EH (cell line): ENCODE measurements at regions not wholly inside any gene's neighbourhood (a gene's known extent, or its start where the extent isn't known, plus 50 kb on each side); places are given as distances from the start of the nearest gene placed in this dataset.
A peak's percentile ranks its signal among the peaks of the same experiment; 100 is the strongest.

Experiments
- DNase-seq: peaks from one replicate; pipeline ENCODE4 v3.0.0-alpha.2; 2015; ENCODE audit warnings: low read depth

GRCh38 chr3:21138085-21138484 lies 612.9 kb downstream of the ZNF385D start:
- DNase-seq = no peak

DNA sequence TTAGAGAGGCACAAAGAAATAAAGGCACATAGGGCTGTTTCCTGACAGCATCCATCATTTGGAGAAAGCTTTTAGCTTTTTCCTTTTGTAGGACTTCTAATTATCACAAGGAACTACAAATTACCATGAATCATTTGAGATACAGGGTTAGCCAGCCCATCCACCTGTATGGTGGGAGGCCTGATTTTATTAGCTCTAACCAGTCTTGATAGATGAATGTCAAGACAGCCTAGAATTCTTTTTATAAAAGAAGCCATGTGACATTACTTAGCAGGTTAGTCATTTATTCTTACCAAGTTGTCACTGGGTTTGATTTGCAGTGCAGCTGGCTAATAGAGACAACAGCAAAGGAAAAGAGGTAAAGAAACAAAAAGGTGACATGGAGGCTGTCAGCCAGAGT lies 618.1 kb downstream of the ZNF385D start:
- DNase-seq = no peak

DNA sequence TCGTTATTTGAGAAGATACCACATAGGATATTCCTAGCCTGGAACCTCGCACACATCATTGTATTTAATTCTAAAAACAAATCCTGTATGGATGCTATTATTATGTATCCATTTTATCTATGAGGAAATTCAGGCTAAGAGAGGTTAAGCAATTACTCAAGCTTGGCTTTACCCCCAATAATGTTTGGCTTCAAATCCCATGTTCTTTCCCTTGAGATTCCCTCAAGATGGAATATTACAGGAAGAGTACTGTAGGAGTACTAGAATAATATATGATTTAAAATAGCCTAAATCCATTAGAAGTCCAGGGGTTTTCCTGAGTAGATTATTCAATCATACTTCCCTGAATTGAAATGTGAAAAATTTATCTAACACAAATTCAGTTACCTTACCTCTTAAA lies 630.2 kb downstream of the ZNF385D start:
- no peak for DNase-seq

- DNase-seq = no peak
Measured at GRCh38 chr3:21117370-21117769, 633.6 kb downstream of the ZNF385D start.

GRCh38 chr3:21109056-21109455 lies 642.0 kb downstream of the ZNF385D start:
- DNase-seq = no peak

- DNase-seq = no peak
Measured at GRCh38 chr3:21105784-21106183, 645.2 kb downstream of the ZNF385D start.

- DNase-seq = peak; percentile 13
Measured at GRCh38 chr3:21100656-21101359, 650.2 kb downstream of the ZNF385D start.

GRCh38 chr3:21094686-21095085 lies 656.3 kb downstream of the ZNF385D start:
- DNase-seq = no peak

- DNase-seq = no peak
Measured at GRCh38 chr3:21073561-21073960, 677.4 kb downstream of the ZNF385D start.

- DNase-seq = peak; percentile 14
Measured at GRCh38 chr3:21067031-21067813, 683.8 kb downstream of the ZNF385D start.

DNA sequence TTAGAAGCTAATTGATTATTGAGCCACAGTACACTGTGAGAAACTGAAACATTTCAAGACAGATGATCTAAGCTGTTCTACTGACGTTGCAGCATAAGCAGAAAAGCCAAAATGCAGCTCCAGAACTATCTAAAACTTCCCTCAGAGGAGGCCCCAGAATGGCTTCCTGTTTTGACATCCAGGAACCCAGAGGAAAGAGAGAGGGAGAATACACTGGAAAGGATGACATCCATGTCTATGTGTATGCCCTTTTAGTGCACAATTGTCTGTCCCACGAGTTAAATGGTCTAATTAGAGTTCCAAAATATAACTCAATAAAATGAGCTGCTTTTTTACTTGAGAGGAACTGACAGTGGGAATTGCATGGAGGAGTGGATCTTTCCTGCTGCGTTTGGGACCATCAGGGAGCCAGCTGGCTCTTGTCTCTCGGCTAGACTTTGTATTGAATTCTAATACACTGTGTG lies 688.1 kb downstream of the ZNF385D start:
- peak; percentile 6 for DNase-seq

GRCh38 chr3:21059404-21059803 lies 691.6 kb downstream of the ZNF385D start:
- DNase-seq = peak; percentile 23

- DNase-seq = no peak
Measured at GRCh38 chr3:21056293-21056692, 694.7 kb downstream of the ZNF385D start.

DNA sequence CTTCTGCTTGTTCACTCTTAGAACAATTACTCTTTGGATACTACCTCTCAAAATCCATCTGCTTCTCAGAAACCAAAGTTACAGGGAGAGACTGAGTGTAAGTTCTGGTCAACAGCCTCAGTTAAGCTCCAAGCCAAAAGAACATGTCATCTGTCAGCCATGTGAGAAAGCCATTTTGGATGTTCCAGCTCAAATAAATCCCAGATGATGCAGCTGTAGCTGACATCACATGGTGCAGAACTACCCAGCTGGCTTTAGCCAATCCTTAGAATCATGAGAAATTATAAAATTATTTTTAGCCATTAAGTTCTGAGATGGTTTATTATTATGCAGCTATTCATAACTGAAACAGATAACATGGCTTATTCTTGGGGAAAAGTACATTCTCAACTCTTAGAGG lies 696.0 kb downstream of the ZNF385D start:
- no peak for DNase-seq

DNA sequence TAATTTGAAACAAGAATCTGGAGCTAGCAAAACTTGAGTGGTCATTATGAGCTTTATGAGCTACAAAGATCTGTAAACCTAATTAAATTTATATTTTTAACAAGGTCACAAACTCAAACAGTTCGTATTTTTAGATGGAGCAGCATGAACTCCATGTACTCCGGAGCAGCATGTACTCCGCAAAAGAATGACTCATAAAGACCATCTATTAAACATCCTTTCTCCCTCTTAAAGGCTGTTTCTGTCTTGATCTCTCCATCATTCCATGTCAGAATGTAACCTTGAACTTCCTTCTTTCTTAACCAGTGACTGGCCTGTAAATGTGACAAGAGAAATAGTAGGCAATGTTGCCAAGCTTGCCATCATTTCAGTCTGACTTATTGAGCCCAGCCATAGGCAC lies 696.9 kb downstream of the ZNF385D start:
- DNase-seq = peak; percentile 10

GRCh38 chr3:21049334-21050062 lies 701.5 kb downstream of the ZNF385D start:
- no peak for DNase-seq

DNA sequence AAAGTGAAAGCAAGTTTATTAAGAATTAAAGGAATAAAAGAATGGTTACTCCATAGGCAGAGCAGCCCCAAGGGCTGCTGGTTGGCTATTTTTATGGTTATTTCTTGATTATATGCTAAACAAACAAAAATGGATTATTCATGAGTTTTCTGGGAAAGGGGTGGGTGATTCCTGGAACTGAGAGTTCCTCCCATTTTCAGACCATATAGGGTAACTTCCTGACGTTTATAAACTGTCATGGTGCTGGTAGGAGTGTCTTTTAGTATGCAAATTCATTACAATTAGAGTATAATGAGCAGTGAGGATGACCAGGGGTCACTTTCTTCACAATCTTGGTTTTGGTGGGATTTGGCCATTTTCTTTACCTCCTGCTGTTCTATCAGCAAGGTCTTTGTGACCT lies 707.9 kb downstream of the ZNF385D start:
- no peak for DNase-seq

GRCh38 chr3:21042184-21042583 lies 708.8 kb downstream of the ZNF385D start:
- DNase-seq = no peak

- DNase-seq = peak; percentile 5
Measured at GRCh38 chr3:21041621-21042020, 709.4 kb downstream of the ZNF385D start.

- DNase-seq = no peak
Measured at GRCh38 chr3:21036888-21037287, 714.1 kb downstream of the ZNF385D start.

DNA sequence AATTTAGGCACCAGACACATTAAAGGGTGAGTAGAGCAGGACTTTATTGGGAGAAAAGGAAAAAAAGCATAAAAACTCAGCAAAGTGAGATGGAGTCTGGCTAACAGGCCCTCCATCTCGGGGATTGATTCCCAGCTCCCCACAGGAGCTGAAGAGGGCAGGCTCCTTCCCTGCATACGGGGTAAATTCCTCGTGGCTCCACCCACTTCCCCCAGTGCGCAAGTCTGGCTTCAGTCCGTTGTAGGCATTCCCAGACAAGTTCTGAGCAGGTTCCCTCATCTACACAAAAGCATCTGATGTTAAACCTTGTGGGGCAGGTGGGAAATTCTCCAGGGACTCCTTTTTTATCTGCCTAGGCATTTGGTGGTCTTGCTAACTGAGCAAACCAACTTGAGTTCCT lies 722.6 kb downstream of the ZNF385D start:
- no peak for DNase-seq

DNA sequence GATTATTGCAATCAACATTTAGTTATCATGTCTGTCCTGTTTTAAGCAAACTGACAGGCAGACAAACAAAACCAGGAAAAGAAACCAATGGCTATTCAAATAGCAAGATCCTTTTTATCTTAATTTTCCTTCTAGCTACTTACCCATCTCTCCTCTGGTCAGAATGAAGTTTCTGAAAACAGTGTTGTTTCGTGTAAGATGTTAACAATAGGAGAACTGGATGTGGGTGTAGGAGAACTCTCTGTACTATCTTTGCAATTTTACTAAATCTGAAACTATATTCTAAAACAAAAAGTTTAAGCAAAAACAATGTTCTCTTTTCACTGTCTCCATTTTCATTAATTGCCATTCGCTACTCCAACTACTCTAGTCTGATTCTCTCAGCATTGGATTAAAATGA lies 726.4 kb downstream of the ZNF385D start:
- DNase-seq = no peak

- no peak for DNase-seq
Measured at GRCh38 chr3:21020681-21021080, 730.3 kb downstream of the ZNF385D start.
